WTC11 (cell line): ENCODE measurements at regions not wholly inside any gene's neighbourhood (a gene's known extent, or its start where the extent isn't known, plus 50 kb on each side); places are given as distances from the start of the nearest gene placed in this dataset.

Experiments
- ATAC-seq: fragments of 200-7000 bp; cut with Tn5 transposase; 2 replicates; pipeline ENCODE4 v1.10.0; 2021; ENCODE audit warnings: mild to moderate bottlenecking, moderate library complexity
- CTCF ChIA-PET: fragments of 300-600 bp; sonication (Branson Sonifier 250); formaldehyde crosslinking; loops from one replicate; lab custom pipeline; 2021; ENCODE audit warnings: antibody characterized with exemption; lab: Charles Lee
- POLR2A ChIA-PET: fragments of 350-600 bp; sonication (Branson Sonifier 250); formaldehyde crosslinking; loops from one replicate; lab custom pipeline; 2021; ENCODE audit warnings: antibody characterized with exemption; lab: Charles Lee
- DNase-seq: peaks from one replicate; pipeline ENCODE4 v3.0.0; 2021; ENCODE audit warnings: low spot score
- H3K27ac Mint-ChIP-seq: 2 replicates; pipeline ENCODE4 v1.8.0; 2021; ENCODE audit warnings: mixed read lengths
- H3K27me3 Mint-ChIP-seq: 2 replicates; pipeline ENCODE4 v1.8.0; 2021; ENCODE audit warnings: low read depth, mild to moderate bottlenecking, moderate library complexity, mixed read lengths
- H3K36me3 Mint-ChIP-seq: 2 replicates; pipeline ENCODE4 v1.8.0; 2021; ENCODE audit warnings: mixed read lengths
- H3K4me1 Mint-ChIP-seq: 2 replicates; pipeline ENCODE4 v1.8.0; 2022; ENCODE audit warnings: mixed read lengths
- H3K4me3 Mint-ChIP-seq: 2 replicates; pipeline ENCODE4 v1.8.0; 2021; ENCODE audit warnings: mild to moderate bottlenecking, moderate library complexity, mixed read lengths
- H3K9me3 Mint-ChIP-seq: 2 replicates; pipeline ENCODE4 v1.8.0; 2021; ENCODE audit warnings: mixed read lengths
- CREB1 ChIP-seq: sonication (generic); formaldehyde crosslinking; IDR thresholded peaks from 2 replicates; pipeline ENCODE4 v1.8.0; 2023; ENCODE audit warnings: mild to moderate bottlenecking, missing genetic modification reagents
- ESRRA ChIP-seq: sonication (generic); formaldehyde crosslinking; IDR thresholded peaks from 2 replicates; pipeline ENCODE4 v1.8.1; 2022; ENCODE audit warnings: mild to moderate bottlenecking, missing genetic modification reagents, borderline replicate concordance
- FOXJ3 ChIP-seq: sonication (generic); formaldehyde crosslinking; IDR thresholded peaks from 2 replicates; pipeline ENCODE4 v1.9.0; 2021; ENCODE audit warnings: missing genetic modification reagents, mild to moderate bottlenecking, borderline replicate concordance
- FOXK1 ChIP-seq: sonication (generic); formaldehyde crosslinking; IDR thresholded peaks from 2 replicates; pipeline ENCODE4 v1.8.0; 2022; ENCODE audit warnings: mild to moderate bottlenecking, moderate library complexity, missing genetic modification reagents
- FOXP1 ChIP-seq: sonication (generic); formaldehyde crosslinking; IDR thresholded peaks from 2 replicates; pipeline ENCODE4 v1.8.0; 2022; ENCODE audit warnings: missing genetic modification reagents, mild to moderate bottlenecking, moderate library complexity, borderline replicate concordance
- IRF1 ChIP-seq: sonication (generic); formaldehyde crosslinking; IDR thresholded peaks from 2 replicates; pipeline ENCODE4 v1.8.0; 2023; ENCODE audit warnings: missing genetic modification reagents
- KAT7 ChIP-seq: sonication (generic); formaldehyde crosslinking; IDR thresholded peaks from 2 replicates; pipeline ENCODE4 v1.8.1; 2023; ENCODE audit warnings: missing genetic modification reagents, mild to moderate bottlenecking, borderline replicate concordance
- NFATC4 ChIP-seq: fragments of 250-450 bp; sonication (Bioruptor Pico); IDR thresholded peaks from 2 replicates; pipeline ENCODE4 v1.9.0; 2021; ENCODE audit warnings: mild to moderate bottlenecking
- NR1H2 ChIP-seq: sonication (generic); formaldehyde crosslinking; IDR thresholded peaks from 2 replicates; pipeline ENCODE4 v1.9.0; 2021; ENCODE audit warnings: mild to moderate bottlenecking, moderate library complexity, missing genetic modification reagents
- NR3C1 ChIP-seq: sonication (generic); formaldehyde crosslinking; conservative IDR thresholded peaks from 2 replicates; pipeline ENCODE4 v1.8.1; 2023; ENCODE audit warnings: low read depth, mild to moderate bottlenecking, missing genetic modification reagents
- PRRX2 ChIP-seq: fragments of 250-450 bp; sonication (Bioruptor Pico); IDR thresholded peaks from 2 replicates; pipeline ENCODE4 v1.8.0; 2021; ENCODE audit warnings: mild to moderate bottlenecking
- RELA ChIP-seq: sonication (generic); formaldehyde crosslinking; IDR thresholded peaks from 2 replicates; pipeline ENCODE4 v1.8.1; 2022; ENCODE audit warnings: missing genetic modification reagents, mild to moderate bottlenecking, borderline replicate concordance
- SMAD3 ChIP-seq: sonication (generic); formaldehyde crosslinking; IDR thresholded peaks from 2 replicates; pipeline ENCODE4 v1.8.0; 2022; ENCODE audit warnings: missing genetic modification reagents, mild to moderate bottlenecking, borderline replicate concordance
- SP1 ChIP-seq: sonication (generic); formaldehyde crosslinking; conservative IDR thresholded peaks from 2 replicates; pipeline ENCODE4 v1.8.1; 2022; ENCODE audit warnings: missing genetic modification reagents
- TCF7 ChIP-seq: sonication (generic); formaldehyde crosslinking; IDR thresholded peaks from 2 replicates; pipeline ENCODE4 v1.8.0; 2022; ENCODE audit warnings: mild to moderate bottlenecking, low read depth, missing genetic modification reagents, moderate library complexity
- TP53 ChIP-seq: sonication (generic); formaldehyde crosslinking; IDR thresholded peaks from 2 replicates; pipeline ENCODE4 v1.8.1; 2023; ENCODE audit warnings: mild to moderate bottlenecking, missing genetic modification reagents
- ZNF138 ChIP-seq: sonication (generic); formaldehyde crosslinking; conservative IDR thresholded peaks from 2 replicates; pipeline ENCODE4 v1.8.1; 2022; ENCODE audit warnings: mild to moderate bottlenecking, moderate library complexity, missing genetic modification reagents
- ZNF263 ChIP-seq: sonication (generic); formaldehyde crosslinking; IDR thresholded peaks from 2 replicates; pipeline ENCODE4 v1.8.1; 2022; ENCODE audit warnings: low read depth, mild to moderate bottlenecking, moderate library complexity, missing genetic modification reagents
- ZNF317 ChIP-seq: sonication (generic); formaldehyde crosslinking; IDR thresholded peaks from 2 replicates; pipeline ENCODE4 v1.8.1; 2023; ENCODE audit warnings: low read depth, mild to moderate bottlenecking, moderate library complexity, missing genetic modification reagents, borderline replicate concordance
- ZNF396 ChIP-seq: fragments of 250-450 bp; sonication (Bioruptor Pico); IDR thresholded peaks from 2 replicates; pipeline ENCODE4 v1.8.0; 2021; ENCODE audit warnings: mild to moderate bottlenecking, moderate library complexity, borderline replicate concordance
- ZNF671 ChIP-seq: fragments of 250-450 bp; sonication (Bioruptor Pico); IDR thresholded peaks from 2 replicates; pipeline ENCODE4 v1.8.0; 2021; ENCODE audit warnings: mild to moderate bottlenecking
- TF ChIP-seq, protein P1 (sequence below): sonication (generic); formaldehyde crosslinking; IDR thresholded peaks from 2 replicates; pipeline ENCODE4 v1.8.1; 2022; ENCODE audit warnings: mild to moderate bottlenecking, moderate library complexity, missing genetic modification reagents
- TF ChIP-seq, protein P2 (sequence below): fragments of 250-450 bp; sonication (Bioruptor Pico); IDR thresholded peaks from 2 replicates; pipeline ENCODE4 v1.8.0; 2021; ENCODE audit warnings: mild to moderate bottlenecking
- TF ChIP-seq, protein P3 (sequence below): sonication (generic); formaldehyde crosslinking; IDR thresholded peaks from 2 replicates; pipeline ENCODE4 v1.8.1; 2022; ENCODE audit warnings: mild to moderate bottlenecking, missing genetic modification reagents, moderate library complexity, borderline replicate concordance

DNA sequence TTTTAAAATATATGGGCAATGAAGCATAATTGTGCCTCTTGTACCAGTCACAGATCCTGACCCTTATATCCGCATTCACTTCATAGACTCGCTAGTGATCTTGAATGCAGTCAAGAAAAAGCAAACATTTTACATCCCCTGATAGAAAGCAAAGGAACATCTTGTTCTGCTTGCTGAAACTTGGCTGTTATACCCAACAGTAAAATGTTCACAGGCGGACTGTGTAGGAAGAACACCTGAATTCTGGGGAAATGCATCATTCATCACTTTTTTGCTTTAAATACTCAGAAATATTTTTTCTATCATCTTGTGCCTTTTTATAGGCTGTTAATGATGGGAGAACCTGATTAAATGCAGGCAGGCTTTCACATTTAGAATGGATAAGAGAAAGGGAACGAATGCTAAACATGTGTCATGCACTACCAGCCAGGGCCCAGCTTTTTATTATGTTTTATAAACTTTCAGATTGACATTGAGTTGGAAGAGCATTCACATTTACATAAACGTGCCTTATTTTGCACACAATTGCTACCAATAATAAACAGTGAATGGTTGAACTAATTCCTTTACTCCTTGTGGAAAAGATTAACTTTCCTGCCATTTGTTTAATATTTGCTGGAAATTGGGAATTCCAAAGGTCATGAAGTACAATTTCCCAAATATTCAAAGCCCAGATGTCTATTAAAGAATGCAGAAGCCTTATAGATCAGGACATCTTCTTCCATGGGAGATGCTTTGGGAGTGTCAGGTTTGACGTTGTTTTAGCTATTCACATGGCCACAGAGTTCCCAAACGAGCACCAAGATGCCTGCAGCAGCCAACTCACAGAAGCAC lies 756.2 kb downstream of the TLE1 start (continued):
- no peak for TF ChIP-seq FOXJ3

- H3K36me3 Mint-ChIP-seq: peaks cover 7% of the 10 kb centered on the region; the same call in 1 of the 2 replicates
- no peak overlapping the region for H3K27ac Mint-ChIP-seq
- ATAC-seq (no peak), DNase-seq (no peak)
- TF ChIP-seq FOXP1 (CRISPR knock-in tag): no peak
- no peak for TF ChIP-seq FOXK1 (CRISPR knock-in tag)
- no peak for TF ChIP-seq RELA (CRISPR knock-in tag)
- no peak for TF ChIP-seq CREB1 (CRISPR knock-in tag)
- TF ChIP-seq SMAD3: no peak
- TF ChIP-seq ZNF317 (CRISPR knock-in tag): no peak
- TF ChIP-seq TCF7 (CRISPR knock-in tag): no peak
- H3K4me1 Mint-ChIP-seq: peaks cover 3% of the 10 kb centered on the region; the same call in 1 of the 2 replicates
- no peak overlapping the region for H3K4me3 Mint-ChIP-seq
- POLR2A ChIA-PET: no interaction called here
- CTCF ChIA-PET: no interaction called here
- no peaks in the 10 kb centered on the region for H3K27me3 Mint-ChIP-seq
- H3K9me3 Mint-ChIP-seq: peaks cover 16% of the 10 kb centered on the region
Observed at GRCh38 chr9:80932181-80932580, 757.2 kb downstream of the TLE1 start.

- ATAC-seq: no peak
- H3K9me3 Mint-ChIP-seq: peaks cover 20% of the 10 kb centered on the region
- TF ChIP-seq SMAD3: no peak
- TF ChIP-seq, all 79 proteins: peak for 0
- H3K4me3 Mint-ChIP-seq: no peak overlapping the region
- POLR2A ChIA-PET: no interaction called here
- no peaks in the 10 kb centered on the region for H3K27me3 Mint-ChIP-seq
- H3K36me3 Mint-ChIP-seq: peaks cover 10% of the 10 kb centered on the region
- CTCF ChIA-PET: no interaction called here
- H3K4me1 Mint-ChIP-seq: peaks cover 3% of the 10 kb centered on the region; the same call in 1 of the 2 replicates
- H3K27ac Mint-ChIP-seq: no peak overlapping the region
- no peak for DNase-seq
Observed at GRCh38 chr9:80931163-80931562, 758.2 kb downstream of the TLE1 start.

- no peak overlapping the region for H3K27ac Mint-ChIP-seq
- H3K4me3 Mint-ChIP-seq: no peak overlapping the region
- TF ChIP-seq, protein P1, sequence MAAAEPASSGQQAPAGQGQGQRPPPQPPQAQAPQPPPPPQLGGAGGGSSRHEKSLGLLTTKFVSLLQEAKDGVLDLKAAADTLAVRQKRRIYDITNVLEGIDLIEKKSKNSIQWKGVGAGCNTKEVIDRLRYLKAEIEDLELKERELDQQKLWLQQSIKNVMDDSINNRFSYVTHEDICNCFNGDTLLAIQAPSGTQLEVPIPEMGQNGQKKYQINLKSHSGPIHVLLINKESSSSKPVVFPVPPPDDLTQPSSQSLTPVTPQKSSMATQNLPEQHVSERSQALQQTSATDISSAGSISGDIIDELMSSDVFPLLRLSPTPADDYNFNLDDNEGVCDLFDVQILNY: no peak
- TF ChIP-seq ZNF138 (CRISPR knock-in tag) (no peak), NR1H2 (no peak), TP53 (CRISPR knock-in tag) (no peak), ESRRA (no peak), ZNF263 (CRISPR knock-in tag) (no peak), NR3C1 (CRISPR knock-in tag) (no peak), SMAD3 (no peak), ZNF317 (CRISPR knock-in tag) (no peak), PRRX2 (CRISPR knock-in tag) (no peak), NFATC4 (CRISPR knock-in tag) (no peak), IRF1 (no peak), SP1 (CRISPR knock-in tag) (no peak), ZNF396 (CRISPR knock-in tag) (no peak), ZNF671 (no peak), KAT7 (CRISPR knock-in tag) (no peak)
- TF ChIP-seq, protein P2, sequence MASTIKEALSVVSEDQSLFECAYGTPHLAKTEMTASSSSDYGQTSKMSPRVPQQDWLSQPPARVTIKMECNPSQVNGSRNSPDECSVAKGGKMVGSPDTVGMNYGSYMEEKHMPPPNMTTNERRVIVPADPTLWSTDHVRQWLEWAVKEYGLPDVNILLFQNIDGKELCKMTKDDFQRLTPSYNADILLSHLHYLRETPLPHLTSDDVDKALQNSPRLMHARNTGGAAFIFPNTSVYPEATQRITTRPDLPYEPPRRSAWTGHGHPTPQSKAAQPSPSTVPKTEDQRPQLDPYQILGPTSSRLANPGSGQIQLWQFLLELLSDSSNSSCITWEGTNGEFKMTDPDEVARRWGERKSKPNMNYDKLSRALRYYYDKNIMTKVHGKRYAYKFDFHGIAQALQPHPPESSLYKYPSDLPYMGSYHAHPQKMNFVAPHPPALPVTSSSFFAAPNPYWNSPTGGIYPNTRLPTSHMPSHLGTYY (CRISPR knock-in tag): no peak
- TF ChIP-seq, protein P3, sequence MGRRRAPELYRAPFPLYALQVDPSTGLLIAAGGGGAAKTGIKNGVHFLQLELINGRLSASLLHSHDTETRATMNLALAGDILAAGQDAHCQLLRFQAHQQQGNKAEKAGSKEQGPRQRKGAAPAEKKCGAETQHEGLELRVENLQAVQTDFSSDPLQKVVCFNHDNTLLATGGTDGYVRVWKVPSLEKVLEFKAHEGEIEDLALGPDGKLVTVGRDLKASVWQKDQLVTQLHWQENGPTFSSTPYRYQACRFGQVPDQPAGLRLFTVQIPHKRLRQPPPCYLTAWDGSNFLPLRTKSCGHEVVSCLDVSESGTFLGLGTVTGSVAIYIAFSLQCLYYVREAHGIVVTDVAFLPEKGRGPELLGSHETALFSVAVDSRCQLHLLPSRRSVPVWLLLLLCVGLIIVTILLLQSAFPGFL (CRISPR knock-in tag): no peak
- no peaks in the 10 kb centered on the region for H3K27me3 Mint-ChIP-seq
- DNase-seq: no peak
- ChIA-PET POLR2A (no interaction called here), CTCF (no interaction called here)
- ATAC-seq: no peak
- peaks cover 3% of the 10 kb centered on the region; the same call in 1 of the 2 replicates for H3K4me1 Mint-ChIP-seq
- H3K36me3 Mint-ChIP-seq: peaks cover 10% of the 10 kb centered on the region
- peaks cover 24% of the 10 kb centered on the region for H3K9me3 Mint-ChIP-seq
Observed at GRCh38 chr9:80928697-80929096, 760.6 kb downstream of the TLE1 start.
